IPS-NIHi7 (cell line): ENCODE measurements at regions not wholly inside any gene's neighbourhood (a gene's known extent, or its start where the extent isn't known, plus 50 kb on each side); places are given as distances from the start of the nearest gene placed in this dataset.
"Not testable (repeated sequence)": the region's sequence is repeated elsewhere in the genome, so short reads cannot be mapped to it uniquely, and the experiment has no call there.

ENCODE experiments used
- DNase-seq: peaks from one replicate; pipeline ENCODE4 v3.0.0; 2012; ENCODE audit warnings: mixed read lengths; ENCODE audit errors: extremely low spot score

- no peak for DNase-seq
These were observed 749.8 kb upstream of the GRAMD2B start for GRCh38 chr5:125673359-125673950.

- no peak for DNase-seq
These were observed 743.7 kb upstream of the GRAMD2B start for GRCh38 chr5:125679522-125679921.

- no peak for DNase-seq
These were observed 739.5 kb upstream of the GRAMD2B start for GRCh38 chr5:125683669-125684068.

DNA sequence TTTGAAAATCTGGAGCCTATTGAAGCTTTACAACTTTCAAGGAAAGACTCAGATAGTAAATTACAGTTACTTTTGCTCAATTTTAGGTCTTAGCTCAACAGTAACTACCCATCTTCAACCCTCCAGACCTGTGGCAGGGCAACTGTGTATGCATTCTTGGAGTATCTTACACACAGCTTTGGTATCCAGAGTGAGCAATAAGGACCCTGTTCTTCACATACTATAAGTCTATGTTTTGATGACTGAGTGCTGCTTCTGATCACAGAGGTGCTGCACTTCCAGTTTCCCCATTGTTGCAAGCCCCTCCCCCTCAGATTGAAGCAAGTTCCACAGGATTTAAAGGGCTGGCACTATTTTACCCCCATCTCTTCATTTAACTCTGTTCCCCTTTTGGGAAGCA lies 737.4 kb upstream of the GRAMD2B start:
- DNase-seq: no peak

DNA sequence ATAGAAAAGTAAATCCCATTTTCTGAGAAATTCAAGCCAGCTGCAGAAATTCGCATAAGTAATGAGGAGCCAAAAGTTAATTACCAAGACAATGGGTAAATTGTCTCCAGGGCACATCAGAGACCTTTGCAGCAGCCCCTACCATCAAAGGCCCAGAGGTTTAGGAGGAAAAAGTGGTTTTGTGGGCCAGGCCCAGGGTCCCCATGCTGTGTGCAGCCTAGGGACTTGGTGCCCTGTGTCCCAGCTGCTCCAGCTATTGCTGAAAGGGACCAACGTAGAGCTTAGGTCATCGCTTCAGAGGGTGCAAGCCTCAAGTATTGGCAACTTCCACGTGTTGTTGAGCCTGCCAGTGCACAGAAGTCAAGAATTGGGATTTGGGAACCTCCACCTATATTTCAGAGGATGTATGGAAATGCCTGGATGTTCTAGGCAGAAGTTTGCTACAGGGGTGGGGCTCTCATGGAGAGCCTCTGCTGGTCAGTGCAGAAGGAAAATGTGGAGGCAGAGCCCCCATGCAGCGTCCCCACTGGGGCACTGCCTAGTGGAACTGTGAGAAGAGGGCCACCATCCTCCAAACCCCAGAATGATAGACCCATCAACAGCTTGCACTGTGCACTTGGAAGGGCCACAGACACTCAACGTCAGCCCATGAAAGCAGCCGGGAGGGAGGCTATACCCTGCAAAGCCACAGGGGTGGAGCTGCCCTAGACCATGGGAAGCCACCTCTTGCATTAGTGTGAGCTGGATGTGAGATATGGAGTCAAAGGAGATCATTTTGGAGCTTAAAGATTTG lies 731.3 kb upstream of the GRAMD2B start:
- DNase-seq: not testable (repeated sequence)

- DNase-seq: no peak
These were observed 727.1 kb upstream of the GRAMD2B start for GRCh38 chr5:125695996-125696655.

DNA sequence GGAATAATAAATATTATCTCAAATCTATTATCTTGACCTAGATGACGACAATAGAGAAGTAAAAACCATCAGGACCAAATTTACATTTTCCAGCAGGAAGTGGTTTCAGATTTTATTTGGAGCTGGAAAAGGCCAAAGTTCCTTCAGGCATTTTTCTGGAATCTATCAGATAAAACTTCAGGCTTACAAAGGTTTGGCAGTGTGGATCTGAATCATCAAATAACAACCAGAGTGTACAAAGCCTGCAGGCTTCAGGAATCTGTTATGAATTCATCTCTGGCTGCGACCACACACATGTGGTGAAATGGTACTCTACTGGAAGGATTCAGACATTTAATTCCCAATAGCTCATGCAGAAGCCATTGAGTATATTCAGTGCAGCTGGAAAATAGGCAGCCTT lies 726.4 kb upstream of the GRAMD2B start:
- no peak for DNase-seq

- DNase-seq: no peak
These were observed 724.8 kb upstream of the GRAMD2B start for GRCh38 chr5:125698420-125698819.

DNA sequence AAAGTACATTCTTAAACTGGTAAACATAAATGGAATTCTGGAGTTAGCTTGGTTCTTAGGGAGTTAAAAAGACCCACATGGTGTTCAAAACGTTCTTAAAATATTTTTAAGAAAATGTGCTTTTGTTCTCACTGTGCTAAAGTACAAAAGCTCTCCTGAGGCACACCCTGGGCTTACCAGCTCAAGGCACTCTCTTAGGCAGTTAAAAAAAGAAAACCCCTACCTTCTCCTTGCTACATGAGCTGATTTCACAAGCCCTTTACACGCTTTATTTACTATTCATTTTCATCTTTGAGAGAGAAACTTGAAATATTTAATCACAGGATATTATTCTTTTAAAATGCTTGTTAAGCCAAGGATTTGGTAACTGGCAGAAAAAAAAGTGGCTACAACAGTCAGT lies 723.3 kb upstream of the GRAMD2B start:
- no peak for DNase-seq

DNA sequence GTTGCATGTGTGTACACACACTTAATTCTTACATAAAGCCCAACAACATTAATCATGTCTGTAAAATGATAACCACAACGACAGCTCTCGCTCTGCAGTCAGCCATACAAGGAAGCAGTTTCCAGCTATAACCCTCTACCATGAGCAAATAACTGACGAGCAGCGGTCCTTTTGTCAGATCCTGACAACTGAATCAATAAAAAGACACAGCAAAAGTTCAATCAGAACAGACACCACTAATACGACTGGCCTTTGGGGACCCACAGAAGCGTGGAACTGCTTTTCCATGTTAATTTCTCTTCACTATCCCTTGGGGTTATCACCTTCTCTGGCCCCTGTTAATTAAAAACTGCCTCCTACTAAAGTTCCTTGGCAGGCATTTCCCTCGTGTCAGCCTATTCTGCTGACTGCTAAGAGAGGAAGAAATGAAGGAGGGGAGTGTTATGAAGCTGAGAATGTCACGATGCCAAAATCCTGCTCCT lies 722.8 kb upstream of the GRAMD2B start:
- no peak for DNase-seq

- no peak for DNase-seq
These were observed 719.6 kb upstream of the GRAMD2B start for GRCh38 chr5:125703616-125704015.

GRCh38 chr5:125704888-125705287 lies 718.3 kb upstream of the GRAMD2B start:
- DNase-seq: no peak

GRCh38 chr5:125708583-125708982 lies 714.6 kb upstream of the GRAMD2B start:
- DNase-seq: no peak

- DNase-seq: no peak
These were observed 712.5 kb upstream of the GRAMD2B start for GRCh38 chr5:125710745-125711144.

GRCh38 chr5:125712397-125712796 lies 710.8 kb upstream of the GRAMD2B start:
- DNase-seq: no peak

- no peak for DNase-seq
These were observed 710.0 kb upstream of the GRAMD2B start for GRCh38 chr5:125713109-125713805.

- DNase-seq: no peak
These were observed 708.0 kb upstream of the GRAMD2B start for GRCh38 chr5:125715216-125715615.

- DNase-seq: peak; percentile 14
These were observed 706.0 kb upstream of the GRAMD2B start for GRCh38 chr5:125717209-125717608.

GRCh38 chr5:125719681-125720347 lies 703.4 kb upstream of the GRAMD2B start:
- DNase-seq: no peak

GRCh38 chr5:125720348-125720685 lies 702.9 kb upstream of the GRAMD2B start:
- no peak for DNase-seq

- DNase-seq: no peak
These were observed 702.5 kb upstream of the GRAMD2B start for GRCh38 chr5:125720721-125721120.

DNA sequence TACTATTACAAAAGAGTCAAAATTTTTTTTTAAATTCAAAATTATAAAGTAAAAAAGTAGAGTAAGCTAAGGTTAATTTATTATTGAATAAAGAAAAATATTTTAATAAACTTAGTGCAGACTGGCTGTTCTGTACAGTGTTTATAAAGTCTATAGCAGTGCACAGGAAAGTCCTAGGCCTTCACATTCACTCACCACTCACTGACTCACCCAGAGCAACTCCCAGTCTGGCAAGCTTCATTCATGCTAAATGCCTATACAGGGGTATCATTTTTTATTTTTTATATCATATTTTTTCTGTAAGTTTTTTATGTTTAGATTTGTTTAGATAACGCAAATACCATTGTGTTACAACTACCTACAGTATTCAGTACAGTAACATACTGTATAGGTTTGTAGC lies 700.7 kb upstream of the GRAMD2B start:
- DNase-seq: no peak
